CD4-positive, alpha-beta T cell treated with Interferon alpha-2 for 1 hour (primary cell): ENCODE measurements at regions not wholly inside any gene's neighbourhood (a gene's known extent, or its start where the extent isn't known, plus 50 kb on each side); places are given as distances from the start of the nearest gene placed in this dataset.
"Not testable (repeated sequence)": the region's sequence is repeated elsewhere in the genome, so short reads cannot be mapped to it uniquely, and the experiment has no call there.

Source experiments
- DNase-seq, 2 donors: peaks; one replicate each; pipeline ENCODE4 v3.0.0-alpha.2; 2020 to 2022

GRCh38 chrY:7871304-7871932 lies 959.9 kb upstream of the AMELY start:
- DNase-seq: no peak

DNA sequence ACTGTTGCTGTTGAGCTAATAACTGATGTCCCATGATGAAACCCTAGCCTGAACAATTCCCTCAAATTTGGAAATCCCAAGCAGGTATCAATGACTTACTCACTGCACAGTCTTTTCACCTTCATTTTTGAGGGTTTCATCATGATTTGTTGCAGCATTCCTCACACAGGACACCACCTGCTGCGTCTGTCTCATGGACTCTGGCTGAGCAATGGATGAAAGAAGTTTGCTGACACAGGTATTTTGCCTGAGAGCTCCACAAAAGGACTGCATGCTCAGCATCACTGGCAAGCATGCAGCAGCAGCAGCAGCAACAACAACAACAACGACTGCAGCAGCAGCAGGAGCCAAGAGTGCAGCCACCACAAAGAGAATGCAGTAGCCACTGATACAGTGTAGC lies 955.4 kb upstream of the AMELY start:
- DNase-seq: no peak

DNA sequence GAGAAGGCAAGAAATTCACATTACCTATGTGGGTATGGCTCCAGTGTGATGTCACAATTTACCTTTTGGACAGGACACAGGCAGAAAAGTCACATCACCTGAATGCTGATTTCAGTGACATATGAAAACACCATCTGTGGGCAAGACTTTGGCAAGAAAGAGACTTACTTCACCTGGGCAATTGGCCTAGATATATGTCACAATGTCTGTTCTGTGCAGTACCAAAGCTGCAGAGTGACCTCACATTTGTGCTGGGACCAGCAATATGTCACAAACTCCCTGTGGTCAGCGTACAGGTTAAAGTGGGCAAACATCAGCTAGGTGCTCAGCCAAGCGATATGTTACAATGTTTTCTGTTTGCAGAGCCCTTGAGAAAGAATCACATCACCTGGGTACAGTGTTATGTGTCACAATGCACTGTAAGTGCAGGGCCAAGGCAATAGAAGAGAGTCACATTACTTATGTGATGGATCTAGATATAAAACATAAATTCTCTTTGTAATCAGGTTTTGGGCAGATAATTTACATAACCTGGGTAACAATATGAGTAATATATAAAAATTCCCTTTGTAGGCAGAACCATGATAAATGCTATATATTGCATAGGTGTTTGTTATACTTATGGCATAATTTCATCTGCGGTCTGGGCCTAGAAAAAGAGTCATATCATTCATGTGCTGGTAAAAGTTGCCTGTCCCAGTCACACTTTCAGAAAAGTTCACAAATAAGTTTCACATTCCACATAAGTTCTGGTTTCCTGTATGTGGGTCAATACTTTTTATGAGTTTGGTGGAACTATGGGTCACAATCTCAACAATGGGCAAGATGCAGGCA lies 949.4 kb upstream of the AMELY start:
- no peak for DNase-seq

GRCh38 chrY:7850191-7850590 lies 938.6 kb upstream of the AMELY start:
- no peak for DNase-seq

DNA sequence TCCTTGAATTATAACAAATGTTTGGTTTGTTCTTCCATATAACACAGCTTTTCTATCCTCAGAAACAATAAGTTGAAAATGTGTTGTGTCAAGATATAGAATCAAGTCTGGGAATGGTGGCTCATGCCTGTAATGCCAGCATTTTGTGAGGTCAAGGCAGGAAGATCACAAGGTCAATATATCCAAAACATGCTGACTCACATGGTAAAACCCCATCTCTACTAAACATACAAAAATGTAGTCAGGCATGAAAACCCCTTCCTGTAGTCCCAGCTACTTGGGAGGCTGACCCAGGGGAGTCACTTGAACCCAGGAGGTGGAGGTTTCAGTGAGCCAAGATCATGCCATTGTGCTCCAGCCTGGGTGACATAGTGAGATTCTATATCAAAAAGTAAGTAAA lies 934.2 kb upstream of the AMELY start:
- no peak for DNase-seq

- no peak for DNase-seq
Observed at GRCh38 chrY:7837046-7837445, 925.5 kb upstream of the AMELY start.

DNA sequence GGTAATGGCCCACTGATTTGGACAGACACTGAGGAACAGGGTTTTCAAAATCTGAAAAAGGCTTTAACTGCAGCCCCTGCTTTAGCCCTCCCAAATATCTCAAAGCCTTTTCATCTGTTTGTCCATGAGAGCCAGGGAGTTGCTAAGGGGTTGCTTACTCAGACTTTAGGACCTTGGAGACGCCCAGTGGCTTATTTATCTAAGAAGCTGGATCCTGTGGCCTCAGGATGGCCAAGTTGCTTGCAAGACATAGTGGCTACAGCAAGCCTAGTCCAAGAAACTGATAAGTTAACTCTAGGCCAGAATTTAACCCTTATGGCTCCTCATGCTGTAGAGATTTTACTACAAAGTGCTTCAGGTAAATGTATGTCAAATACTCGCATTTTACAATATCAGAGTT lies 924.8 kb upstream of the AMELY start:
- DNase-seq: no peak

DNA sequence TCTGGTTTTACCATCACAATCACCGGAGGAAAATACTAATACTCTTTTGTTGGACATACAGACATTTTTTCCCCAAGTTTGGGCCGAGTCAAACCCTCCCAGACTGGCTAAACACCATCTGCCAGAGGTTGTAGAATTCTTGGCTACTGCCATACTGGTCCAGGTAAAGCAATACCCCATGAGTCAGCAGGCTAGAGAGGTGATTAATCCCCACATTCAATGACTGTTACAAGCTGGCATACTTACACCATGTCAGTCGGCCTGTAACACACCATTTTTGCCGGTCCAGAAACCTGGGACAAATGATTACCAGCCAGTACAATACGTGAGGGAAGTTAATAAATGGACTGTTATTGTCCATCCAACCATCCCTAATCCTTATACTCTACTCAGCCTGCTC lies 923.9 kb upstream of the AMELY start:
- DNase-seq: no peak

DNA sequence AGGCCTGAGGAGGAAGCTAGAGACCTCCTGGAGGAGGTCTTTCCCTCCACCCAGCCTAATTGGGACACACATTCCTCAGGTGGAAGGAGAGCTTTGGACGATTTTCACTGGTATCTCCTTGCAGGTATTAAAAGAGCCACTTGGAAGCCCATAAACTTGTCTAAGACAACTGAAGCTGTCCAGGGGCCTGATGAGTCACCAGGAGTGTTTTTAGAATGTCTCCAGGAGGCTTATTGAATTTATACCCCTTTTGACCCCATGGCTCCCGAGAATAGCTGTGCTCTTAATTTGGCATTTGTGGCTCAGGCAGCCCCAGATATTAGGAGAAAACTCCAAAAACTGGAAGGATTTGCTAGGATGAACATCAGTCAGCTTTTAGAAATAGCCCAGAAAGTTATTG lies 922.7 kb upstream of the AMELY start:
- DNase-seq: no peak

- DNase-seq: not testable (repeated sequence)
Observed at GRCh38 chrY:7830881-7831280, 919.3 kb upstream of the AMELY start.

GRCh38 chrY:7826533-7826932 lies 915.0 kb upstream of the AMELY start:
- no peak for DNase-seq

DNA sequence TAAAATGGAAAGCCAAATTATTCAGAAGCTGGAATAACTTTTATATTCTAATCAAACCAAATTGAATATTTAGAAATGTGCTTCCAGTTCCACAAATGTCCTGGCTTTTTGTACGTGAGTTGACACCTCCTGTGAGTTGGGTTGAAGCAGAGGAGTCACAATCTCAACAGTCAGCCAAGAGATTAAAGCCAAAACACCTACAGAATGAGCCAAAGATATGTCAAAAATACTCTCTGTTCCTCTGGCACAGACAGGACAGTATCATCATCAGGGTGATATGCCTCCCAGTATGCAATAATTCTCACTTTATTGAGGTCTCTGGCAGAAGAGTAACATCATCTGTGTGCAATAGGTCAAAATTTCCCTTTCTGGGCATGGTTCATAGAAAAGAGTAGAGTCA lies 914.3 kb upstream of the AMELY start:
- DNase-seq: no peak

DNA sequence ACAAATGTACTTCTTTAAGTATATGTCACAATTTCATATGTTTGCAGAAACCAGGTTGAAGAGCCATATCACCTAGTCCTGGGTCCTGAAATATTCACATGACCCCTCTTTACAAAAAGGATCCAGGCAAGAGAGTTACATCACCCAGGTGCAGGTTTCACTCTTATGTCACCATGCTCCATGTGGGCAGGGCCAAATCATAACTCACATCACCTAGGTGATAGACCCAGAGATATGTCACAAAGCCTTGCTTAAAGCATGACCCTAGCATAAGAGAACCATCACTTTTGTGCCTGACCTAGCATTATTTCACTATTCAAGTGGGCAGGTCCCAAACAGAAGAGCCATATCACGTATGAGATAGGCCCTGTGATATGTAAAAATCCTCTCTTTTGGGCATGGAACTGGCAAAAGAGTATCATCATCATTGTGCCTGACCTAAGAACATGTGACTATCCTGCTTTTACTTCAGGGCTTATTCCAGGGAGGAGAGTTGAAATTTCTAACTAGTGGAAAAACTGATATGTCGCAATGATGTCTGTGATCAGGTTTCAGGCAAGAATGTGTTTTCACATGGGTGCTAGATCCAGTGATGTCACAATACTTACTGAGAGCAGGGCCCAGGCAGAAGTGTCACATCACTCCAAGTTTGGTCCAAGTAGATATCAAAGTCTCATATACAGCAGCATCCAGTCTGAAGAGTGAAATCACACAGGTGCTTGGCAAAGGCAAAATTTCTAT lies 909.9 kb upstream of the AMELY start:
- no peak for DNase-seq

DNA sequence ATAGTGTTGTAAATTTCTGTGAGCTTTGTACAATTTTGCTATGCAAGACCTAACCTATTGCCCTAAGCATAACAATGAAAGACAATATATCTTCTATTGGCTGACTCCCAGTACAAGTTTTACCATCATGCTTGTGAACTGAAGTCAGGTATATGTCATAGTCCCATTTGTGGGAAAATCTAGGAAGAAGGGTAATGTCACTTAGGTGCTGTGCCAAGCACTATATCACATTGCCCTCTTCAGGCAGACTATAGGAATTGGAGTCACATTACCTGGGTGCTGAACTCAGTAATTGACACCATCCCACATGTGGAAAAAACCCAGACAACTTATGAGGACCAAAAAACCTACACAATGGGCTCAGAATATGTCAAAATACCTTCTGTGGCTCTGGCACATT lies 907.4 kb upstream of the AMELY start:
- DNase-seq: no peak

DNA sequence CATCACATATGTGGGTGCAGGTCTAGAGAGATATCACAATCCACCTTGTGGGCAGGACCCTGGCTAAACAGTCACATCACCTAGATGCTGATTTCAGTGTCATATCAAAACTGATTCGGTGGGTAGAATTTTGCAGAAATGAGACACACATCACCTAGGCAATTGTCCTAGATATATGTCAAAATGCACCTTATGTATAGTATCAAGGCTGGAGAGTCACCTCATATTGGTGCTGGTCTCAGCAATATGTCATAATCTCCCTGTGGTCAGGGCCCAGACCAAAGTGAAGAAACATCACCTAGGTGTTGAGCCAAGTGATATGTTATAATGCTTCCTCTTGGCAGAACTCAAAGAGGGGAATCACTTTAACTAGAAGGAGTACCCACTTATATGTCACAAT lies 905.0 kb upstream of the AMELY start:
- DNase-seq: no peak

GRCh38 chrY:7815921-7816320 lies 904.4 kb upstream of the AMELY start:
- no peak for DNase-seq

GRCh38 chrY:7815285-7815684 lies 903.7 kb upstream of the AMELY start:
- no peak for DNase-seq

DNA sequence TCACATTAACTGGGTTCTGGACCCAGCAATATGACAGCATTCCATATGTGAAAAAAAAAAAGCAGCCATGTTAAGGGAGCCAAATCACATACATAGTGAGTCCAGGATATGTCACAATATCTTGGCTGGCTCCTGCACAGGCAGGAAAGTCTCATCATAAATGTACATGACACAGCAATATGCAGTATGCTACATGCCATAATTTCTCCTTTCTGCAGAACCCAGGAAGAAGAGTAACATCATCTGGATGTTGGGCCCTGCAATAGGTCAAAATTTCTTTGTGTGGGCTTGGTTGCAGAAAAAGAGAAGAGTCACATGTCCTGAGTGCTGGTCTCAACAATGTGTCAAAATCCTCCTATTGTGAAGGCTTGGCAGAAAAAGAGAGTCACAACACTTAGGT lies 902.8 kb upstream of the AMELY start:
- no peak for DNase-seq

DNA sequence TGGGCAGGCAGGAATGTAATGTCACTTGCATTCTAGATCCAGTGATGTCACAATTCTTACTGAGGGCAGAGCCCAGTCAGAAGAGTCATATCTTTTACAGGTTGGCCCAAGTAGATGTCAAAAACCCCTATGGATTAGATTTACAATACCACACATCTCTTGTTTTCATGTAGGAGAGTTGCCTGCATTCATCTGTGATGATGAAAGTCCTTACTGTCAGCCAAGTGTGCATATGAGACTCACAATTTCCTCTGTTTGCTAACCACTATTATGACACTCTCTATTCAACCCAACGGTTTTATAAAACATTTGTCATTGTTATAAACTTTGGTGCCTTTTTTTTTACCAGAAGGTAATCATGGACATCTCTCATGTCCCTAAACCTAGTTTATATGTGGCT lies 898.8 kb upstream of the AMELY start:
- no peak for DNase-seq

DNA sequence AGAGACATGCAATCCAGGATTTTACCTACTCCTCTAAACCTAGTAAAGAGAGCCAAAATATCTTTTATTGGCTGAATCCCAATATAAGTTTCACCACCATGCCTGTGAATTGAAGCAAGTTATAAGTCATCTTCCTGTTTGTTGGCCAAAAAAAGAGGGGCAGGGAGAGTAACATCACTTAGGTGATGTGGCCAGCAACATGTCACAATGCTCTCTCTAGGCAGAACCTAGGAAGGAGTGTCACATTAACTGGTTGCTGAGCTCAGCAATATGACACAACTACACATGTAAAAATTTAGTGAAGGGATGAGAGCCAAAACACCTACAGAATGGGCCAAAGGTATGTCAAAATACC lies 895.9 kb upstream of the AMELY start:
- DNase-seq: no peak

- no peak for DNase-seq
Observed at GRCh38 chrY:7806592-7807515, 895.3 kb upstream of the AMELY start.

GRCh38 chrY:7805624-7806023 lies 894.1 kb upstream of the AMELY start:
- no peak for DNase-seq

- DNase-seq: no peak
Observed at GRCh38 chrY:7803737-7804136, 892.2 kb upstream of the AMELY start.
